H4 (cell line): ENCODE measurements at regions not wholly inside any gene's neighbourhood (a gene's known extent, or its start where the extent isn't known, plus 50 kb on each side); places are given as distances from the start of the nearest gene placed in this dataset.
A peak's percentile ranks its signal among the peaks of the same experiment; 100 is the strongest.
"Not testable (repeated sequence)": the region's sequence is repeated elsewhere in the genome, so short reads cannot be mapped to it uniquely, and the experiment has no call there.

Source experiments
- DNase-seq: peaks from one replicate; pipeline ENCODE4 v3.0.0-alpha.2; 2015; ENCODE audit warnings: low spot score

DNA sequence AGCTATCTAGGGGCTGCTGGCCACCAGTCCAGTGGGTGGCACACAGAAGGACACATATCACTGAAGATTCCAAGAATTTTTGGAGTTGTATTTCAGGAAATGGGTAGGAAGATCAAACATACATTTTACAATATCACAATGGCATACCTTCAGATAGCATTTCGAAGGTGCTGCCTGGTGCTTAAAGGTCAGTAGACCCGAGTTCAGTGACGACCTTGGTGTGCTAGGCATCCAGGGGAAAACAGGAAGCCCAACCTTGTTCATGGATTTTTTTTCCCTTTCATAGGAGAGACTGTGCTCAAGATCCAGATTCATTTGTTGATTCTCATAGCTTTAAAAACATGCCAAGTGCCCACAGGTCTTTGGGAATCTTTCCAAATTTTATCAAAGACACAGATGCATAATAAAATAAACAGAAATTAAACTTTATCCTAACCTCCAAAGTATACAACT is 51.0 kb upstream of the RCBTB2 start:
- no peak for DNase-seq

- peak; percentile 75 for DNase-seq
Observed at GRCh38 chr13:48585456-48585840, 52.6 kb upstream of the RCBTB2 start.

DNA sequence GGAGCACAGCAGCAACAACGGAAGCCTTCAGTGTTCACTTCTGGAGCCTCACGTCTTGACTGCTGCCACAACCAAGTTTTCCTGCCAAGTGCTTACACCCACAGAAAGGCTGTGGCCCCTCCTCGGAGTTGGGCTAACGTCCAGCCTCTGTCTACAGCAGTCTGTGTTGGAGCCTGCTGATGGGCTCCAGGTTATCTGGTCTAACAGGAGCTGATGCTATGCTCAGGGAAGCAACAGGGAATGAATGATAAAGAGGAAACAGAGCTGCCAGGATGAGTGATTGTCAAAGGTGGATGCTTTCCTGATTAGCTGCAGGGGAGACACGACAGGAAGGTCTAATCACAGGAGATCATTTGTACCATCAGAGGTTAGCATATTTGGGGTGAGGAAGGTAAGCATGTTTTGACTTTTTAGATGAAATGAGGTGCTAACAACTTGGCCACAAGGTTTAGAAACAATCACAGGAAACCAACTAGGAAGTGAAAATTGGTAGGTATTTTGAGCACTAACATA is 53.8 kb upstream of the RCBTB2 start:
- no peak for DNase-seq

DNA sequence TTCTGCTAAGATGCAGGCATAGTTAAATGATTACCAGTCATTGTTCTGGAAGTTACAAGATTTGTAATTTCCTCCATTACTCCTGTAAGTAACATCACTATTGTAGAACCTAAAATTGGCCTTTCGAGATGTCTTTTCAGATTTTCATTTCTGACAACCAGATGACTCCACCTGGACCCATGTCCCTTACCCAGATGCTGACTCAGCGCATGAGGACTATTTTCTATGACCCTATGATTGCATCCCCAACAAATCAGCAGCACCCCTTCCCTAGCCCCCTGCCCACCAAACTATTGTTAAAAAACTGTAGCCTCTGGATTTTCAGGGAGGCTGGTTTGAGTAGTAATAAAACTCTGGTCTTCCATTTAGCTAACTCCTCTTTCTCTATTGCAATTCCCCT is 55.2 kb upstream of the RCBTB2 start:
- DNase-seq, result no peak

DNA sequence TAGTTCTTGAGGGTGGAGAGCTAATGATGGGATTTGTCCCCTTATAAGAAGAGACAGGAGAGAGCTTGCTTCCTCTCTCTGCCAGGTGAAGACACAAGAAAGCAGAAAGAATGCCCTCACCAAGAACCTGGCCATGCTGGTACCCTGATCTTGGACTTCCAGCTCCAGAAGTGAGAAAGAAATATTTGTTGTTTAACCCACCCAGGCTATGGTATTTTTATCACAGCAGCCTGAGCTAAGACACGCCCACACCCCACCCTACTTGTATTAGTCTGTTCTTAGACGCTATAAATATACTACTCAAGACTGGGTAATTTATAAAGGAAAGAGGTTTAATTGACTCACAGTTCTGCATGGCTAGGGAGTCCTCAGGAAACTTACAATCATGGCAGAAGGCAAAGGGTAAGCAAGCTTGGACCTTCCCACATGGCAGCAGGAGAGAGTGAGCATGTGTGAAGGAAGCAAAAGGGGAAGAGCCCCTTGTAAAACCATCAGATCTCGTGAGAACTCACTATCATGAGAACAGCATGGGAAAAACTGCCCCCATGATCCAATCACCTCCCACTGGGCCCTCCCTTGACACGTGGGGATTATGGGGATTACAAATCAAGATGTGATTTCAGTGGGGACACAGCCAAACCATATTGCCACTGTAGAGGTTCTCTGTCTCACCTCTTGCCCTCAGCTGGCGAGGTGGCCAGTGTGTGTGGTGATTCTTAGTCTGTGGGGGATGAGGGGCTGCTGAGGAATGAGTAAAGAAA is 57.4 kb upstream of the RCBTB2 start:
- DNase-seq, result no peak

- DNase-seq, result not testable (repeated sequence)
Observed at GRCh38 chr13:48591124-48591872, 58.4 kb upstream of the RCBTB2 start.

DNA sequence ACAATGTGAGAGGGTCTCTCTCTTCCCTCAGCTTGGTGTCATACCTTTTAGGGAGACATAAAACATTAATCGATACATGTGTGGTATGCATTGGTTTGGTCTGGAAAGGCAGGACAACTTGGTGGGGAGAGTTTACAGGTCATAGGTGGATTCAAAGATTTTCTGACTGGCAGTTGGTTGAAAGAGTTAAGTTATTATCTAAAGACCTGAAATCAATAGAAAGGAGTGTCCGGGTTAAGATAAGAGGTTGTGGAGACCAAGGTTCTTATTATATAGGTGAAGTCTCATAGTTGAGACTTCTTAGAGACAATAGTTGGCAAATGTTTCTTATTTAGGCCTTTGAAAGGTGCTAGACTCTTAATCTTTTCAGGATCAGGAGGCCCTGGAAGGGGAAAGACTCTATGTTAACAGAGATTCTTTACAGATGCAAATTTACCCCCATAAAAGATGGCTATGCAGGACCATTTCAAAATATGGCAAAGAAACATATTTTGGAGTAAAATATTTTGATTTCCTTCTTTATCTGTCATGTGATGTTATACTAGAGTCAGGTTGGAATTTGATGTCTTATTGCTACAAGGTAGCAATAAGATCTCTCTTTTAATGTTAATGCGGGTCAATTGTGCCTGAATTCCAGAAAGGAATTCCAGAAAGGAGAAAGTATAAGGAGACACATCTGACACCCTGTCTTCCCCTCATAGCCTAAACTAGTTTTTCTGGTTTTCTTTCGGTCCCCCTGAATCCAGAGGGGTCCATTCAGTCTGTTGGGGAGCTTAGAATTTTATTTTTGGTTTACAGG is 59.2 kb upstream of the RCBTB2 start:
- no peak for DNase-seq

GRCh38 chr13:48592688-48593049 is 59.8 kb upstream of the RCBTB2 start:
- DNase-seq, result no peak

GRCh38 chr13:48593536-48593935 is 60.2 kb upstream of the CYSLTR2 start:
- DNase-seq, result no peak

DNA sequence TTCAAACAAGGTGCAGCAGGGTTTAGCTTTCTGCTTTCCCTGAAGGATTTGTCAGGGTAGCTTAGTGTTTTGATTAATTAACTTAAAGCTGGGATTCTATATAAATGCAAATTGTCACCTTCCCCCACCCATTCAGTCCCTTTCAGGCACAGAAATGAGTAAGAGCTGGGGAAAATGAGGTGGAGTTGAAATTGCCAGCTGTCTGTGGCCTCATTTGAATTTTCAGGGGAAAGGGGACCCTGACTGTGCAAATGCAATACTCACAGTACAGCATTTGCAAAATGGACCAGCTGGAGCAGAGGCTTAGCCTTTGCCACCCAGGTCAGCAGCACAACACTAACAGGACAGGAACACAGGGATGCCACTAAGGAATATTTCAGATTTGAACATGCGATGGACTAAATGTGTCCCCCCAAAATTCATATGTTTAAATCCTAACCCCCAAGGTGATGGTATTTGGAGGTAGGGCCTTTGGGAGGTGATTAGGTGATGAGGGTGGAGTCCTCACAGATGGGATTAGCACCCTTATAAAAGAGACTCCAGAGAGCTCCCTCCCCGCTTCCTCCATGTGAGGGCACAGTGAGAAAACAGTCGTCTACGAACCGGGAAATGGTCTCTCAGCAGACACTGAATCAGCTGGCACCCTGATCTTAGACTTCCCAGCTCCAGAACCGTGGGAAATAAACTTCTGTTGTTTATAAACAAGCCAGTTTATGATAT is 59.5 kb upstream of the CYSLTR2 start:
- DNase-seq, result no peak

- peak; percentile 51 for DNase-seq
Observed at GRCh38 chr13:48595431-48596429, 58.0 kb upstream of the CYSLTR2 start.

GRCh38 chr13:48600374-48601364 is 53.1 kb upstream of the CYSLTR2 start:
- peak; percentile 85 for DNase-seq

DNA sequence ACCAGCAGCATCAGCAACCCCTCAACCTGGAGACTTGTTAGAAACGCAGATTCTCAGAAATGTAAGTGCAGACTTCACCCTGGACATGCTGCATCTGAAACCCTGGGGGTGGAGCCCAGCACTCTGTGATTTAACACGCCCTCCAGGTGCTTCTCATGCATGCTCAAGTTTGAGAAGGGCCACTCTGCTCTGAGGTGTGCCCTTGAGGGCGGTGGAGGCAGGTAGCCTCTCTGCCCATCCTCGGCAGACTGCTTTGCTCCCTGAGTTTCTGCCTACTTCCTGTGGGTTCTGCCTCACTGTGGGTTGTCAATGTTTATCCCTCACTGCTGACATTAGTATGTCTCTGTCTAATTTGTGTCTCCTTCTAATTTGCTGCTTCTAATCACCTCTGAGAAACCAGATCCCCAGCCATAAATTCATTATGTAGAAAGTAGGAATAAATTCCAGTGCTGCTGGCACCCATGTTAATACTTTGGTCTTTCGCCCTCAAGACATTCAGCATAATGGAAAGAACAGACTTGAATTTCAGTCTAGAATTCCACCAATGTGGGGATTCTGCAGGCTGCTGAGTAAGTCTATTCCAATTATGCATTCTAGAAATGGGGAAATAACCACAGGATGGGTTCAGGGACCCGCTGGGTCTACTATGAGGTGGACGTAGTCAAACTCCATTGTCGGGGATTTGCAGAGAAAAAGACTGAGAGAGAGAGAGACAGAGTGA is 51.3 kb upstream of the CYSLTR2 start:
- no peak for DNase-seq

GRCh38 chr13:48603375-48603774 is 50.4 kb upstream of the CYSLTR2 start:
- DNase-seq, result no peak
